NCI-H82 (cell line): ENCODE measurements at regions not wholly inside any gene's neighbourhood (a gene's known extent, or its start where the extent isn't known, plus 50 kb on each side); places are given as distances from the start of the nearest gene placed in this dataset.

ENCODE experiments used
- DNase-seq: peaks from one replicate; lab custom pipeline; 2025; lab: John Stamatoyannopoulos, UW

DNA sequence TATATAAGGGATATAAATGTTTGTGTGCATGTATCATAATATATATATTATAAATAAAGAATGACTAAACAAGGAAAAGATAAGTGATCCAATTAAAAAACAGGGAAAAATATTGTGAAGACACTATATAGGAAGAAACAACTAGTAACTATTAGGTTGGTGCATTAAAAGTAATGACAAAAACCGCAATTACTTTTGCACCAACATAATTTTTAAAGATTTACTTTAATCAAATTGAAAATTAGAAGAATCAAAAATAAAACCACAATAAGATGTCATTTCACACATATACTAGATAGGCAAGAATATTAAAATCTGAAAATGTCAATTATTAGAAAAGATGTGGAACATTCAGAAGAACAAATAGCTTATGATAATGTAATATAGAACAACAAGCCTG lies 595.9 kb downstream of the KCNJ3 start:
- no peak for DNase-seq

DNA sequence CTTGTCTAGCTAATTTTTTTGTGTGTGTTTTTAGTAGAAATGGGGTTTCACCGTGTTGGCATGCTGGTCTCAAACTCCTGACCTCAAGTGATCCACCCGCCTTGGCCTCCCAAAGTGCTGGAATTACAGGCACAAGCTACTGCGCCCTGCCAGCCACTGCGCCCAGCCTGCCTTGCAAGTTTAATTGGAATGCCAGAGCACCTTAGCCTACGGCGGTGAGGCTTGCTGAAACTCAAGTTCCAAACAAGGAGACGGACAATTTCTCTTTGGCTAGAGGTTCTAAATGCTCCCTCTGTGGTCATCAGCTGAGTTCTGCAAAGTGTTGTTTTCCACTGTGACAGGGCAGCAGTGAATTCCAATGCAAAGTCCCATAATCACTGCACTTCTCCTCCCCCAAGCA lies 583.4 kb downstream of the KCNJ3 start:
- DNase-seq: no peak

DNA sequence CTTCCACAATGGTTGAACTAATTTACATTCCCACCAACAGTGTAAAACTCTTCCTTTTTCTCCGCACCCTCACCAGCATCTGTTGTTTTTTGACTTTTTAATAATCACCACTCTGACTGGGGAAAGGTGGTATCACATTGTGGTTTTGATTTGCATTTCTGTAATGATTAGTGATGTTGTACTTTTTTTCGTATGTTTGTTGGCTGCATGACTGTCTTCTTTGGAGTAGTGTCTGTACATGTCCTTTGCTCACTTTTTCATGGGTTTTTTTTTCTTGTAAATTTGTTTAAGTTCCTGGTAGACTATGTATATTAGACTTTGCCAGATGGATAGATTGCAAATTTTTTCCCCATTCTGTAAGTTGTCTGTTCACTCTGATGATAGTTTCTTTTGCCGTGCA lies 574.8 kb downstream of the KCNJ3 start:
- no peak for DNase-seq

DNA sequence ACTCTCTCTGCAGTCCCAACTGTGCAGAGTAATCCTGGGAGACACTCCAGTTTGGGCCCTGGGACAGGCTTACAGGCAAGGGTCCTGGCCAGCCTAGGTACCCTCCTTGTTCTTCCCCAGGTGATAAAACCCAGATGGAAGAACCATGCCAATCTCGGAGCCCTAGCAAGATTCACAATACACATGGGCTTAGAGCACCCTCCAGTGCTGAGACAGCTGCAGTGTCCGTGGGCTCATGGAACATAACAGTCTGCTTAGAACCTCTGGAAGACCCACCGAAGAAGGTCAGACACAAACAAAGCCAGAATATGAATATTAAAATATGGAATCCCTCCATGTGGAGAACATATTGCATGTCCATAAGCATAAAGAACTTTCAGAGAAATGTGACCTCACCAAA lies 568.1 kb downstream of the KCNJ3 start:
- DNase-seq: peak; percentile 41

DNA sequence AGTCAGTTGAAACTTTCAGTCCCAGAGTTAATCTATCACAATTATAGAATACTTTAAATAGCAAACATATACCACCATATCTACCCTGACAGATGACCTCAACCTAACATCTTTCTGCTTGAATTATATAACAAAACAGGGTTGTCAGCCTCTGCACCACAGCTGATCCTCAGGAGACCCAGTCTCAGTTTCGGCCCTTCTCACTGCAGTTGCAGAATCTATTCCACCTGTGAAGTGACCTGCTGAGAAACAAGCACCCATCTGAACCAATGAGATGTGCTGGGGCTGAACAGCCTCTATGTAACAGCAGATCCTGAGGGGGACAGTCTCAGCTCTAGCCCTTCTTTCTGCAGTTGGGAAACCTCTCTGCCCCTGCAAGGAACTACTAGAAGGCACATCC lies 567.6 kb downstream of the KCNJ3 start:
- no peak for DNase-seq

DNA sequence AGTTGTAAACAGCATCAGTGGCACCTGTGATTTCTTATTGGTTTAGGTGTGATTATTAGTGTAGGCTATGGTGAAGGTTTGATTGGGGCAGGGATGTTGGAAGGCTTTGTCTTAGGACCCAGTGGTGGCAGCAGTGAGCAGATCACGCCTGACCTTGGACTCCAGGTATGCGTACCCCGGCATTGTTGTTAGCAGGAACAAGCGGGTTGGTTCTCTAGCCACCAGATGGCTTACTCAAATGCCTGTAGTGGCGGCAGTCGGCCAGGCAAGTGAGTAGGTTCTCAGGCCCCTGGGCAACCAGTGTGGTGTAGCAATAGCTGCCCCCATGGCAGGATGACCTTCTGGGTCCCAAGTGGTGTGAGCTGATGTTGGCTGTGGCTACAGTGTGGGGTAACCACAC lies 558.3 kb downstream of the KCNJ3 start:
- peak; percentile 20 for DNase-seq

DNA sequence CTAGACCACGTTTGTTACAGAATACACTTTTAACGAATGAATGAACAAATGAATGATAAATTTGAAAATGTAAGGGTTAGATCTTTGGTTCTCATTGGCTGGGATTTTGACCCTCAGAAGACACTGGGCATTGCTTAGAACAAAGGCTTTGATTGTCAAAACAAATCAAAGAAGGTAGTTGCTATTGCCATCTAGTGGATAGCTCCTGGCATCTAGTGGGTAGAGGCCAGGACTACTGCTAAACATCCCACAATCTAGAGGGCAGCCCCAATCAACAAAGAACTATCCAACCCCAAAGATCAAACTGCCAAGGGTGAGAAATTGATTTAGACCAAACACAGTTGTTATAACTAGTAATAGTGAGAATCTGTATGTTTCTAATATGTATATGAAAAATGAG lies 552.3 kb downstream of the KCNJ3 start:
- peak; percentile 38 for DNase-seq

DNA sequence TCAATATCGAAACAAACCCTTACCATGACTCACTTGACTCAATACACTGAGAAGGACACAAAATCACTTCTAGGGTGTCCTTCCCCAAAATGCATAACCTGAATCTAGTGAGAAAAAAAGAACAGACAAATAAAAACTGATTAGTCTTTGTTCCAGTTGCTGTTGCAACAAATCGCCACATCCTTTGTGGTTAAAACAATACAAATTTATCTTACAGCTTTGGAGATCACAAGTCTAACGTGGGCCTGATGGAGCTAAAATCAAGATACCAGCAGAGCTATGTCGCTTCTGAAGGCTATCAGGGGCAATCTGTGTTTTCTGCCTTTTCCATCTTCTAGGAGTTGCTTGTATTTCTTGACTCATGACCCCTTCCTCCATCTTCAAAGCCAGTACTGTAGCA lies 541.7 kb downstream of the KCNJ3 start:
- no peak for DNase-seq

DNA sequence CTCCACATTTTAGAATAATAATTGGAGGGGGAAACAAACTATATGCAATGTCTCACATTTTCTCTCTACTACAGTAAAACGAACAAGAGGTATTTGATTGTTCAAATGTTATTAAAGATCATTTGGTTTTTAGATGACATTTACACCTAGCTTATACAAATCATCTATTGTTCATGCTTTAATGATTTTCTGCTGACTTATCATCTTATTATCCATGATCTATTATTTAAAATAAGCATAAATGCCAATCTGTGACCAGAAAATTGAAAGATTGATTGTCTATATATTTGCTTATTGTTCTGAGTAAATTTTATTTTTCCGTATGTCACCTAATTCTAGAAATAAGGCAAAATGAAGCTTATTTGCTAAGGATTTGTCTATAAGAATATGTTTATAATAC lies 537.2 kb downstream of the KCNJ3 start:
- no peak for DNase-seq

DNA sequence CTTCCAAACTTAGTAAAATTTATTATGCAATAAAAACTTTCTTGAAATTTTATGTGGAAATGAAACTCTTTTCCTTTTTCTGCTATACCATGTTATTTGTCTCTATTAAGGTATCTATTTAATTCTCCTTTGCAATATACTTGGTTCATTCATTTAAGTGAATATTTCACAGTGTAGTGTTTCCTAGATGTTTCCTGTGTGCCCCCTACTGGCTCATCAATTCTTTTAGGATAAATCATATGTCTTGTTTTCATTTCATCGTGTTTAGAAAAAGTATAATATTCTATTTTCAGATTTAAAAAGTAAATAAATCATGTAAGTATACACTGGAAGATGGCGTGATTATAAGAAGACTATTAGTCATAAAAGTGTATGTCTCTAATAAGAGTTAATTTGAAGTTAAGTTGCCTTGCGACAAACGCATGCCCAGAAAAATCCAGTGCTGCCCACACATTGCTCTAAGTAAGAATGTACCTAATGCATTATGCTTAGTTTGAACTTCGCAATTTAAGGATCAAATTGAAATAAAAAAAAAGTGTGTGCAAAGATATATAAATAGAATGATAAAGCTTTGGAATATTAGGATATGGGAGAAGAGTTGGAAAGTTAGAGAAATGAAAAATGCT lies 525.4 kb downstream of the KCNJ3 start:
- DNase-seq: peak; percentile 45

DNA sequence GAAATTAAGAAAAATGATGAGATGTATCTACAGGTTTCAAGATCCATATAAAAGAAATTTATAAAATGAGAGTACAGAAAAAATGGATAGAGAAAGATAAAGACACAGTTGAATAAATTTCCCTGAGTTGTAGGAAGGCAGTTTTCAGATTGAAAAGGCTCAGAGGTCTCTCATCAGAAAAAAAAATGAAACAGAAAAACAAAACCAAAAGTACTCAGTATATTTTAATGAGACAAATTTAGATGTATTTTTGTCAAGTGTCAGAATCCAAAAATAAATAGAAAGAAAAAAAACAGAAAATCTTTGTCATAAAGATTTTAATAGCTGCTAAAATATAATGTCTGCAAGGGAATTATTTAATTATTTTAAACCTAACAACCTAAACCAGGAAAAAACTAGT lies 520.5 kb downstream of the KCNJ3 start:
- DNase-seq: no peak

DNA sequence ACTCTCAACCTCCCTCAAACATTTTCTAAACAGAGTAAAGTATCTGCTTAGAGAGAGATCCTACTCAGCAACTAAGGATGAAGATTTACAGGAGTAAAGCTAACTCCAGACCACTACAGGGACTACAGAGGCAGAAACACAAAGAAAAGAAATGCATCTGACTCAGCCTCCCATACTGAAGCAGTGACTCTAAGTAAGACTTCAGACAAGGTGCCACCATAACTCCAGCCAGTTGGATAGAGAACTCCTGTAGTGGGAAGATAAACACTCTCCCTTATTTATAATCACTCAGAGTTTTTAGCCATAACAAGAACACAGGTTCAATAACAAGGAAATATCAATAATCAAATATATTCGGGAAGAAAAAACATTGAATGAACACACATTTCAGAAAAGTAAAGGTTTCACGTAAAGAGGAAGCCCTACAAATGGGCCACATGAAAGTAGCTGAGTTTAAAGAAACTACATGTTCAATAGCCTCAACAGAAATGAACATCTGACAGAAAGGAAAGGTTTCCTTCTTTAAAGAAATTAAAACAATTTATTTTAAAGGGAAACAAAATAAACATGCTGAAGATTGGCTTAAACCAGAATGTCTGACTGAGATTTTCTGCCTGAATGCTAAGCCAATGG lies 519.9 kb downstream of the KCNJ3 start:
- DNase-seq: no peak

DNA sequence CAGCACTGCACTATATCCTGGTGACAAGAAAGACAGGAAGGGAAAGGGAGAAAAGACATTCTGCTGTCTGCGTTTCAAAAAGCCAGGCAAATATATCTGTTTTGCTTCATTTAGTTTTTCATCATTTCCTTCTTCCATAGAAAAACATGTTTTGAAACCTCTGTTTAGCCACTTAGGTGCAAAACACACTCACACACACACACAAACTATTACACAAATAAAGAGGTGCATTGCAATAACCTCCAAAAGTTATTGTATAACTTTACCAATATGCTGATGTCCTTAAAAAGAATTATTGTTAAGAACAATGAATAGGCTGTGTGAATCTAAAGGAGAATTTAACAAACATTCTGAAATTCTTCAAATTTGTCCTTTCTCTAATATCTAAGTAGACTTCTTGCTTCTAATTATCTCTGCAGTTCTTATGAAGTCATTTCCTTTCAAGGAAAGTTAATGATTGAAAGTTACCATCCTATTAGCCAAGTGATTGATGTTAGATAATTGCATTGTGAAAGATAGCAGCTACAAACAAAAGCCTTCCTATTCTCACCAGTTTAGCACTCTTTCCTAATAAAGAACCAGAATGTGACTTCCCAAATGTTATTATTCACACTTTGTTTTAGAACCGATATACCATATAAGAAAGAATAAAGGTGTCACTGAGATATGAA lies 516.7 kb downstream of the KCNJ3 start:
- no peak for DNase-seq

DNA sequence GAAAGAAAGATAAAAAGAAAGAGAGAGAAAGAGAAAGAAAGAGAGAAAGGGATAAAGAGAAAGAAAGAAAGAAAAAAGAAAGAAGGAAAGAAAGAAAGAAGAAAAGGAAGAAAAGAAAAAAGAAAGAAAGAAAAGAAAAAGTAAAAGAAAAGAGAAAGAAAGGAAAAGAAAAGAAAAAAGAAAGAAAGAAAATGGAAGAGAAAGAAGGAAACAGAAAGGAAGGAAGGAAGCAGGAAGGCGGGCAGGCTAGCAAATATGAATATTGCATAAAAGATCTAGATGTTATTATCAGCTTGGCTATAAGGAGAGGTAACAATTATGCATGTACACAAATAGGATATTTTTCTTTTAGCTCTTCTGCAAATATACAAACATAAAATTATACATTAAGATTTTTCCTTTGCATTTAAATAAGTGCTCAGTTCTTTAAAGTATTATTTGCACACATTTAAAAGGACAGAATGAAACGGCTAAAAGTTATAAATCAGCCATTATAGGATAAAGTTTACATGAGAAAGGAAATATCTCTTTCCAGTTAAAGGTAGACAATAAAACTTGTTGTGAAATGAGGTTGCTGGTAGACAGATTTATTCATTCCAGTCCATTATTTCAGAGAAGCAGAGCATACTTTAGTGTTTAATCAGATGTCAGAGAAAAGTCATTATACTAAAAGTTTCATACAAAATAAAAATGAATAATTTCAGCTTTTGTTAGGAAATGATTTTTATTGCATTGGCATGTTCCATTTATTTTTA lies 511.4 kb downstream of the KCNJ3 start:
- DNase-seq: no peak

DNA sequence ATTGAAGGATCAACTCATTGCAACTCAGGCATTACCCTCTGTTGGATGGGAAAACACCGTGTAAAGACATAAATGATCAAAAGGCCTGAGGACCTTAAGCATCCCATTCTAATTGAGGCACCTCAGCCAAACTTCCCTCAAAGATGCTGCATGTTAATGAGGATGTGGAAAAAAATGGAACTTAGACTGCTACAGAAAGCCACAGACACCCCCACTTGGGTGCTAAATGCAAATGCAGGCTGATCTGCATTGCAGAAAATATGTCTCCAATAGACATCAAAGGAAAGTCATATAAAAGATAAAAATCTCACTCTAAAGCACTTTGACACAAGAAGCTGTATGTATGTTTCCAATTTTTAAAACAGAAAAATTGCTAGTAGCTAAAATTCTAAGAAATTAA lies 504.7 kb downstream of the KCNJ3 start:
- peak; percentile 30 for DNase-seq

DNA sequence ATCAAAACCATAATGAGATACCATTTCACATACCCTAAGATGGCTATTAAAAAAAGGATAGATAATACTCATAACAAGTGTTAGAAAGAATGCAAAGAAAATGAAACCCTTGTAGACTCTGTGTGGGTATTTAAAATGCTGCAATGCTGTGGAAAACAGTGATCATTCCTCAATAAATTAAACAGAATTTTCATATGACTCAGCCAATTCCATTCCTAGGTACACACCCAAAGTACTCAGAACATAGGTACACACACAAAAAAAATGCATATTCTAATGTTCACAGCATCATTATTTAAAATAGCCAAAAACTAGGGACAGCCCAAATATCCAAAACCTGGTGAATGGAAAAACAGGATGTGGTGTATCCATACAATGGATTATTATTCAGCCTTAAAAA lies 502.3 kb downstream of the KCNJ3 start:
- DNase-seq: no peak

DNA sequence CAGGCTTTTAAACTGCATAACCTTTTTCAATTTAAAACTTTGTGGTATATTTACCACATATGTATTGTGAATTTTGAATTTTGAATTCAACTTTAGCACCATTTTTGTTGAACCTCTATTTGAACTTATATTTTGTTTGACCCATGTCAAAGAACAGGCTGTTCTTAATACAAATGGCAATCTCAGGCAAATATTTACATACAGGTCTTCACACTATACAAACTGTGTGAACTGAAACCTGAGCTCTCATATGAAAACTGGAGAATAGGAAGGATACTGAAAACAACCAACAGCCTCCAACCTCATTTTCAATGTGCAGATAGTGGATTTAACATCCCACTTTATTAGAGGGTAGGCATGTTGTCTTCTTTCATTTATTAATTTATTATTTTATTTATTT lies 491.8 kb downstream of the KCNJ3 start:
- no peak for DNase-seq

DNA sequence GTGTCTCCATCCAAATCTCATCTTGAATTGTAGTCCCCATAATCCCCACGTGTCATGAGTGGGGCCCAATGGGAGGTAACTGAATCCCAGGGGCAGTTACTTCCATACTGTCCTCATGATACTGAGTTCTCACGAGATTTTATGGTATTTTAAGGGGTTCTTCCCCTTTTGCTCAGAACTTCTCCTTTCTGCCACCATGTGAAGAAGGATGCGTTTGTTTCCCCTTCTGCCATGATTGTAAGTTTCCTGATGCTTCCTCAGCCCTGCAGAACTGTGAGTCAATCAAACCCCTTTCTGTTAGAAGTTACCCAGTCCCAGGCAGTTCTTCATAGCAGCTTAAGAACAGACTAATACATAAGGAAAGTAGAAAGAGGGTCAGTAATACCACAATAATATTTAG lies 480.4 kb downstream of the KCNJ3 start:
- no peak for DNase-seq

DNA sequence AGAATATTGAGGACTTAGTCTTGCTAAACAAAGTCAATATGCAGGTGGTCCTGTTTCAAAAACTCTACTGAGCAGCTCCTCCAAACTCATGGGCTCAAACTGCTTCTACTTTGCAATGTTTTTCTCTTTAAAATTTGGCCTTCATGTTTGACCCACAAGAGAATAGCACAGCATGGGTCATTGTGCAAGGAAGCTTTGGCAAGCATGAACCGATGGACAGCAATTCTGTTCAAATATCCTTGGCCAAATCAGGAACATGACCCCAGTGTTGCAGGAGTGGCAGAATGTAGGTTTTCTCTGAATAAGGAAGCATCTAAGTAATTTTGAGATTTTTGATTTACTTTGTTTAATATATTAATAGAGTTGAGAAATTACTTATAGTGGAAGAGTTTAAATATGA lies 477.9 kb downstream of the KCNJ3 start:
- no peak for DNase-seq

DNA sequence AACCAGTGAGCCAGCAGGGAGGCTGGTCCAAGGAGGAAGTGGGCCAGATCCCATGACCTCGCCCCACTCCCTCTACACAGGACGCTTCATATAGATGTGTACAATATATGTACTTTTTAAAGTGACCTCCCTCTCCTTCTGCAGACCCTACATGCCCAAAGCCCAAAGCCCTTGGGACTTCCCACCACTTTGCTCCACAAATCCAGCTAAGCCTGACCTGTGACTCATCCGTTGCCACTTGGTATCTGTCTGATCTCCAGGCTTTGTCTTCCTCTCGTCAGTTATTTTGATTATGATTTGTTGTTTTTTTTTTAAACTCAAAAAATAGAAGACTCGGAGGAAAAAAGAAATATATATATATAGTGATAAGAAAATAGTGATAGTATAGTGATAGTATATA lies 470.8 kb downstream of the KCNJ3 start:
- DNase-seq: peak; percentile 28

DNA sequence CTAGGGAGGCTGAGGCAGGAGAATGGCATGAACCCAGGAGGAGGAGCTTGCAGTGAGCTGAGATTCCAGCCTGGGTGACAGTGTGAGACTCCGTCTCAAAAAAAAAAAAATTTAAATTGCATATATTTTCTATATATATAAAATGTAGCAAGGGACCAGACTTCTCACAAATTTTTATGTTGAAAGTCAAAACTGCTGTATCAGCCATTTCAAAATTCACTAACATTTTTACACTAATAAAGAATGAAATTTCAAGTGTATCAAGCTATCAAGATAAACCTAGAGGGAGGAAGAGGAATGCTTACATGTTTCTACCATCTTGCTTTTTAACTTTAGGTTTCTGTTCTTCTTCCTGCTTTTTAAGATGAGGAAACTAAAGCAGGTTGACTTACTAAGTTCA lies 464.0 kb downstream of the KCNJ3 start:
- no peak for DNase-seq

DNA sequence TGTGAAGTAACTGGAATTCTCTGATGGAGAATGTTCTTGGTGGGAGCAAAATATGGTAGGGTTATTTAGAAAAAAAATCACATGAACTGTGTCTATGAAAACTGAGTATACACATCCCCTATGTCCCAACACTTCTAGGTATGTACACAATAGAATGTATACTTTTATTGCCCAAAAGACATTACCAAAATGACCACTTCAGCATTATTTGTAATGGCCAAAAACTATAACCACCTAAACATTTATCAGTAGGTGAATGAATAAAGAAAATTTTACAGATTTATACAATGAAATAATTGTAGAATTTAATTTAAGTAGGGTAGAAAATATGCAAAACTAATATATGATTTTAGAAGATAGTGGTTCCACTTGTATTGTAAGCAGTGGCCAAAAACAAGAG lies 462.8 kb downstream of the KCNJ3 start:
- no peak for DNase-seq

DNA sequence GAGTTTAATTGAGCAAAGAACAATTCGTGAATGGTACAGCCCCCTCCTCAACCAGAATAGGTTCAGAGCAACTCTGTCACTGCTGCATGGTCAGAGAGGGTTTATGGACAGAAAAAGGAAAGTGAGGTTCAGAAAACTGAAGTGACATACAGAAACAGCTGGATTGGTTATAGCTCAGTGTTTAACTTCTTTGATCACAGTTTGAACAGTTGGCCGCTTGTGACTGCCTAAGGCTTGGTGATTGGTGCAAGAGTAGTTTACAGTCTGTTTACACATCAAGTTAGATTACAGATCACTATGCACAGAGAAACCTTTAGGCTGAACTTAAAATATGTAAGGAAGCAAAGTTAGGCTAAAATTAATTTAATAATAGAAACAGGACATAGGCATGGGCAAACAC lies 459.2 kb downstream of the KCNJ3 start:
- DNase-seq: no peak
